D721Med (cell line): ENCODE measurements at regions not wholly inside any gene's neighbourhood (a gene's known extent, or its start where the extent isn't known, plus 50 kb on each side); places are given as distances from the start of the nearest gene placed in this dataset.

Experiments
- DNase-seq: peaks from one replicate; pipeline ENCODE4 v3.0.0; 2011; ENCODE audit warnings: low spot score; ENCODE audit not compliant: insufficient read length
- FAIRE-seq: peaks from 2 replicates; lab custom pipeline; 2011; peaks lifted over from hg19 to GRCh38; lab: Jason Lieb, UNC
- TF ChIP-seq, protein P1 (sequence below): IDR thresholded peaks from 2 replicates; pipeline ENCODE4 v1.5.1; 2012; ENCODE audit warnings: mild to moderate bottlenecking, control low read depth; ENCODE audit not compliant: insufficient read depth; ENCODE audit errors: missing control alignments

- DNase-seq (no peak), FAIRE-seq (no peak)
- TF ChIP-seq, protein P1, sequence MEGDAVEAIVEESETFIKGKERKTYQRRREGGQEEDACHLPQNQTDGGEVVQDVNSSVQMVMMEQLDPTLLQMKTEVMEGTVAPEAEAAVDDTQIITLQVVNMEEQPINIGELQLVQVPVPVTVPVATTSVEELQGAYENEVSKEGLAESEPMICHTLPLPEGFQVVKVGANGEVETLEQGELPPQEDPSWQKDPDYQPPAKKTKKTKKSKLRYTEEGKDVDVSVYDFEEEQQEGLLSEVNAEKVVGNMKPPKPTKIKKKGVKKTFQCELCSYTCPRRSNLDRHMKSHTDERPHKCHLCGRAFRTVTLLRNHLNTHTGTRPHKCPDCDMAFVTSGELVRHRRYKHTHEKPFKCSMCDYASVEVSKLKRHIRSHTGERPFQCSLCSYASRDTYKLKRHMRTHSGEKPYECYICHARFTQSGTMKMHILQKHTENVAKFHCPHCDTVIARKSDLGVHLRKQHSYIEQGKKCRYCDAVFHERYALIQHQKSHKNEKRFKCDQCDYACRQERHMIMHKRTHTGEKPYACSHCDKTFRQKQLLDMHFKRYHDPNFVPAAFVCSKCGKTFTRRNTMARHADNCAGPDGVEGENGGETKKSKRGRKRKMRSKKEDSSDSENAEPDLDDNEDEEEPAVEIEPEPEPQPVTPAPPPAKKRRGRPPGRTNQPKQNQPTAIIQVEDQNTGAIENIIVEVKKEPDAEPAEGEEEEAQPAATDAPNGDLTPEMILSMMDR = no peak
Observed at GRCh38 chr1:199160521-199161318, 521.9 kb downstream of the PTPRC start.

GRCh38 chr1:199161319-199161680 lies 522.5 kb downstream of the PTPRC start:
- FAIRE-seq = no peak
- DNase-seq = no peak
- TF ChIP-seq, protein P1 = no peak

GRCh38 chr1:199161766-199162303 lies 523.0 kb downstream of the PTPRC start:
- TF ChIP-seq, protein P1 = no peak
- no peak for FAIRE-seq

DNA sequence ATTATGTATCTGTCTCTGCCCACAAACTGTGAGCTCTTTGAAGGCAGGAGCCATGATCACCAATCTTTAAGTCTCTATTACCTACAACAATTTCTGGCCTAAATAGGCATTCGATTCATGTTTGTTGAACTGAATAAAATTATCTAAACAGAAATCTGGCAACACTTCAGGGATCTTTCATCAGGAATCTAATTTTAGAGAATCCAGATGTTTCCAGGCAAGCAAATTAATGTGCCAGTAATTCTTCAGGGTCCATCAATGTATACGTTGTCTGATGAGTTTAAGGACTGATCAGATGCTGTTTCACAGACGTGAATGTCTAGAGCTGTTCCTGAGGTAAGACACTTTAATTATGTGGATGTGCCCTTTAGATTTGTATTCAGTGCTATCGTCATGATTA lies 524.4 kb downstream of the PTPRC start:
- DNase-seq (no peak), FAIRE-seq (peak; percentile 66)
- TF ChIP-seq, protein P1 = no peak

More at GRCh38 chr1:199161766-199162303, 523.0 kb downstream of the PTPRC start:
- DNase-seq = no peak

GRCh38 chr1:199163670-199164069 lies 524.8 kb downstream of the PTPRC start:
- TF ChIP-seq, protein P1 = no peak
- FAIRE-seq = peak; percentile 80
- no peak for DNase-seq

DNA sequence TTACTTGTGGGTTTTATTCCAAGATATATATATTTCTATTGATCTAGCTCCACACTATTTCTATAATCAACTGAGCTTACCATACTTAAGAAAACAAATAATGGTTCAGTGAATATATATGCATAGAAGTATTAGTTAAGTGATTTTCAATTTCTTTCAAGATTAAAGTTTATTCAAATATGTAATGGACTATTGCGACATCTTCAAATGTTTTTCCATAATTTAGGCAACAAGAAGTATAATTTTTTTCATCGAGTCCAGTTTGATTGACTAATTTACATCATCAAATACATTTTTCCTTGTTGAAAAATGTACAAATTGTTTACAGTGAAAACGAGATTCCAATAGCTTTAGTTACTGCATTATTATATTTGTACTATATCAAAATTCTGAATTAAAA lies 528.6 kb downstream of the PTPRC start:
- TF ChIP-seq, protein P1 = no peak
- FAIRE-seq = peak; percentile 84
- no peak for DNase-seq

DNA sequence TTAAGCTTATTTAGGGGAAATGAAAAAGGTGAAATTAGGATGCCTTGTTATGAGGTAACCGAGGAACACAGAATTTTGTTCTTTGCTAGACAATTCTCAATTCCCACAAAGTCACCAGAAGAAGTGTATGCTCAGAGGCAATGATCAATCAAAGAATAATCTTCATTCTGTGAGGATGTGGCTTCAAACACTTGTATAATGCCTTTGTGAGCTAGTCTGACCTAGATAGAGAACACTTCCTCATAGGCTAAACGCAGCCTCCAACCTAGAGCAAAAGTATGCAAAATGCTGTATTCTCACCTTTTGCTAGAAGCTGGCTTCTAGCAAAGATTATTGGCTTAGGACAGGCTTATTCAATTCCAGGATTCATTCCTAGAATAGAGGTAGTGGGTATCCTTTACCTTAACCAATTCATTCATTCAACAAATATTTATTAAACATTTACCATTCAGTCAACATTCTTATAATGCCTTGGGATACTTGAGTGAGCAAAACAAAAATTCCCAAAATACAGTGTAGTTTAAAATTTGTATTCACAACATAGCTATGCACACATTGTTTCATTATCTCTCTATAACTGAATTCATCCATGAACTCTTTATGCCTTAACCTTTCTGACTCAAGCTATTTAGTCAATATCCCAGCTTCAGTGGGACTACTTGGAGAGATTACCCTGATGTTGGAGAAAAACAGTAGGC lies 530.2 kb downstream of the PTPRC start:
- FAIRE-seq = peak; percentile 87
- DNase-seq = no peak
- TF ChIP-seq, protein P1 = no peak
